K562 (cell line): ENCODE measurements at regions not wholly inside any gene's neighbourhood (a gene's known extent, or its start where the extent isn't known, plus 50 kb on each side); places are given as distances from the start of the nearest gene placed in this dataset.

Experiments
- ATAC-seq: fragments of 200-7000 bp; cut with Tn5 transposase; 3 replicates; pipeline ENCODE4 v1.9.1; 2020; ENCODE audit warnings: moderate library complexity
- BruUV-seq: library from RNA; stranded (reverse); fragments of 400-500 nt; replicated peaks from 2 replicates; lab custom pipeline; 2021; lab: Mats Ljungman, UMichigan
- CTCF ChIA-PET: fragments of 300-600 bp; formaldehyde crosslinking; extraction: SDS; loops from one replicate; lab custom pipeline; 2021; ENCODE audit warnings: low intra/inter-chr PET ratio; lab: Yijun Ruan, JAX
- POLR2A ChIA-PET: fragments of 300-600, 350-650 bp; sonication (Branson Sonifier 250); formaldehyde crosslinking; extraction: SDS; loops from one replicate; lab custom pipeline; 2021; ENCODE audit warnings: antibody characterized with exemption, inconsistent platforms; lab: Yijun Ruan, JAX
- DNase-seq, 4 experiments: peaks; one replicate each; pipeline versions ENCODE4 v3.0.0 to v3.0.0-alpha.2; 2011 to 2018; ENCODE audit warnings: low spot score in 3 of 4, mixed read lengths in 3 of 4; ENCODE audit errors: extremely low read depth in 1 of 4
- FAIRE-seq: peaks from 2 replicates; lab custom pipeline; 2011; peaks lifted over from hg19 to GRCh38; lab: Jason Lieb, UNC
- H2AFZ ChIP-seq: 2 replicates; pipeline ENCODE4 v1.6.0; 2011; ENCODE audit warnings: low read depth, low read length, control low read depth, inconsistent platforms
- H3K27ac ChIP-seq: fragments of 200-600 bp; 3 replicates; pipeline ENCODE4 v1.8.0; 2011; ENCODE audit warnings: low read depth, mild to moderate bottlenecking, control low read depth, inconsistent platforms, low read length, moderate library complexity, mixed read lengths; ENCODE audit errors: extremely low read depth
- H3K27me3 ChIP-seq, 2 experiments: fragments of 300-600 bp in 1 of 2; 2 replicates in 1 of 2; 3 replicates in 1 of 2; pipeline versions ENCODE4 v1.6.0 to v1.8.0; 2011; ENCODE audit warnings: inconsistent platforms in 2 of 2, low read length in 2 of 2, mild to moderate bottlenecking in 1 of 2, mixed read lengths in 1 of 2, moderate library complexity in 1 of 2; ENCODE audit not compliant: control insufficient read depth in 2 of 2, insufficient read depth in 2 of 2
- H3K36me3 ChIP-seq: fragments of 300-600 bp; 3 replicates; pipeline ENCODE4 v1.8.0; 2011; ENCODE audit warnings: mild to moderate bottlenecking, low read length, inconsistent platforms; ENCODE audit not compliant: control insufficient read depth, insufficient read depth
- H3K4me1 ChIP-seq, 2 experiments: fragments of 200-600 bp in 1 of 2; replicated peaks in 1 of 2; 2 replicates in 1 of 2; 3 replicates in 1 of 2; pipeline versions ENCODE4 v1.5.1 to v1.8.0; 2011; ENCODE audit warnings: inconsistent platforms in 2 of 2, low read length in 2 of 2, mild to moderate bottlenecking in 1 of 2, mixed read lengths in 1 of 2, moderate library complexity in 1 of 2; ENCODE audit not compliant: control insufficient read depth in 2 of 2, insufficient read depth in 2 of 2
- H3K4me2 ChIP-seq: 2 replicates; pipeline ENCODE4 v1.6.1; 2011; ENCODE audit warnings: low read length, control low read depth, inconsistent platforms, mixed read lengths; ENCODE audit not compliant: insufficient read depth
- H3K4me3 ChIP-seq: fragments of 200-600 bp; sonication (generic), shearing (Covaris generic); 2 replicates; pipeline ENCODE4 v1.5.1; 2016; ENCODE audit warnings: control low read depth, inconsistent platforms
- H3K79me2 ChIP-seq: fragments of 200-600 bp; 3 replicates; pipeline ENCODE4 v1.8.0; 2011; ENCODE audit warnings: low read length, inconsistent platforms; ENCODE audit not compliant: control insufficient read depth, insufficient read depth
- H3K9ac ChIP-seq, 2 experiments: 2 replicates each; pipeline versions ENCODE4 v1.6.0 to v1.6.1; 2011; ENCODE audit warnings: low read depth in 2 of 2, low read length in 2 of 2, control low read depth in 1 of 2, inconsistent platforms in 1 of 2, mild to moderate bottlenecking in 1 of 2, mixed read lengths in 1 of 2; ENCODE audit not compliant: insufficient read depth in 1 of 2
- H3K9me1 ChIP-seq: one replicate; pipeline ENCODE4 v1.6.0; 2011; ENCODE audit warnings: inconsistent platforms, mild to moderate bottlenecking, low read length, moderate library complexity; ENCODE audit not compliant: control insufficient read depth, insufficient read depth
- H3K9me3 ChIP-seq: replicated peaks from 2 replicates; pipeline ENCODE4 v1.5.1; 2011; ENCODE audit warnings: low read depth, low read length, inconsistent platforms; ENCODE audit not compliant: control insufficient read depth, insufficient read depth
- H4K20me1 ChIP-seq: replicated peaks from 2 replicates; pipeline ENCODE4 v1.6.1; 2011; ENCODE audit warnings: low read length, inconsistent platforms, mixed read lengths; ENCODE audit not compliant: control insufficient read depth, insufficient read depth
- ARID4B ChIP-seq: sonication (generic); formaldehyde crosslinking; IDR thresholded peaks from 2 replicates; pipeline ENCODE4 v1.8.0; 2022; ENCODE audit warnings: mild to moderate bottlenecking, missing genetic modification reagents
- ATF1 ChIP-seq, 2 experiments: fragments of 450-650 bp in 1 of 2; IDR thresholded peaks; 2 replicates each; pipeline ENCODE4 v1.6.1; 2016; ENCODE audit warnings: missing compliant biosample characterization in 1 of 2, missing genetic modification characterization in 1 of 2
- PCBP1 ChIP-seq: fragments of 200-400 bp; formaldehyde crosslinking; IDR thresholded peaks from 2 replicates; pipeline ENCODE4 v1.6.1; 2018; ENCODE audit warnings: mild to moderate bottlenecking, low read depth, low read length; ENCODE audit not compliant: poor library complexity, severe bottlenecking
- SREBF1 ChIP-seq: fragments of 150-350 bp; IDR thresholded peaks from 2 replicates; pipeline ENCODE4 v1.6.1; 2014; ENCODE audit warnings: antibody characterized with exemption, low read depth, low read length, borderline replicate concordance
- THRAP3 ChIP-seq: fragments of 450-650 bp; IDR thresholded peaks from 2 replicates; pipeline ENCODE4 v1.6.1; 2016; ENCODE audit warnings: mild to moderate bottlenecking, inconsistent platforms, borderline replicate concordance
- TRIM24 ChIP-seq, 2 experiments: fragments of 450-650 bp; IDR thresholded peaks; 2 replicates each; pipeline ENCODE4 v1.6.1; 2016
- ZKSCAN8 ChIP-seq: fragments of 200-800 bp; sonication (Bioruptor generic); IDR thresholded peaks from 2 replicates; pipeline ENCODE4 v1.6.1; 2016; ENCODE audit warnings: missing genetic modification characterization, missing compliant biosample characterization
- ZNF263 ChIP-seq: sonication (generic); formaldehyde crosslinking; IDR thresholded peaks from 2 replicates; pipeline ENCODE4 v1.8.0; 2022; ENCODE audit warnings: mild to moderate bottlenecking, missing genetic modification reagents, borderline replicate concordance
- ZNF274 ChIP-seq: IDR thresholded peaks from 2 replicates; pipeline ENCODE4 v1.6.1; 2011; ENCODE audit warnings: low read depth, mild to moderate bottlenecking, low read length, moderate library complexity, borderline replicate concordance
- in situ Hi-C: fragments of 300-500 bp; cut with MboI; formaldehyde crosslinking; loops from 4 replicates; pipeline ENCODE4 v1.15.0; 2018; ENCODE audit warnings: inconsistent platforms, mixed read lengths
- intact Hi-C: fragments of 100-400 bp; cut with micrococcal nuclease; formaldehyde crosslinking; loops from 2 replicates; pipeline ENCODE4 v1.14.2; 2022
- TF ChIP-seq, protein P1 (sequence below): fragments of 450-650 bp; IDR thresholded peaks from one replicate; pipeline ENCODE4 v1.6.1; 2018; ENCODE audit warnings: mild to moderate bottlenecking, moderate library complexity; ENCODE audit not compliant: partially characterized antibody
- TF ChIP-seq, protein P2 (sequence below): fragments of 250-450 bp; sonication (Bioruptor Pico); IDR thresholded peaks from 2 replicates; pipeline ENCODE4 v1.9.0; 2021; ENCODE audit warnings: mild to moderate bottlenecking
- TF ChIP-seq, protein P3 (sequence below): IDR thresholded peaks from 2 replicates; pipeline ENCODE4 v1.6.1; 2011; ENCODE audit warnings: borderline replicate concordance, low read depth, mild to moderate bottlenecking, moderate library complexity, low read length; ENCODE audit not compliant: insufficient read depth, poor library complexity, severe bottlenecking

DNA sequence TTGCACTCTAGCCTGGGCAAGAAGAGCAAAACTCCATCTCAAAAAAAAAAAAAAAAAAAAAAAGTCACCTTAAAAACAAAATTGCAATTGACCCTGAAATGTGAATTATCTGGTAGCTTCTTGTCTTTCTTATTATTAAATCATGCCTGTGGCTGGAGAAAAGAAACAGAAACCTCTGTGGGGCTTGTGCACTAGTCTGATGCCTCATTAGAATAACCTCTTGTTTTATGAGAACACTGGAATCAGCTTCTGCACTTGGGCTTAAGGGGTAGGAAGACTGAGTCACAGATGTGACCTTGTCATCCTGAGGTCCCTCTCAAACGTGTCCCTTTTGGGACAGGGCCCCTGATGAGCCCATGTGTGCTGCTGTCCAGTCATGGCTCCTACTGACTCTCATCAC is 237.9 kb downstream of the DACT1 start (continued):
- TF ChIP-seq ZNF274 (no peak), TRIM24 (IDR thresholded peaks at IDR 0.05) (no peak)
- TF ChIP-seq, all 486 proteins: peak for 0

DNA sequence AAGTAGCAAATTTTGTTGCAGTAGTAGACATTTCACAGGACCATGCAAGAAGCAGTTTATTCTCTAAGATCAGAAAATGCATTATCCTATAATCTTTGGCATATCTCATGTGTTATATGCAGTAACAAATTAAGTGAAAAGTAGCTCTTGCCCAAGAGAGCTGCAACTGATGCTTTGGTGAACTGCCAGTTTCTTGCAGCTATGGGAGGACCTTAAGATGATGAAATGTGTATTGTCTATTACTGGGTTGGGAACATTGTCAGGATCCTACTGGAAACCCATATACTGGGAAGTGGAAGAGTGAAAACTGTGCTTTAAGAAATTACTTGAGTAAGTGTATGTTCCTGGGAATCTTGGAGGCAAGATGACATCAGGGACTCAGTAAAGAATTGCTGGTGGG is 238.8 kb downstream of the DACT1 start:
- in situ Hi-C loops: no loop called here
- ChIA-PET CTCF (no interaction called here), POLR2A (interaction anchor here (0.7 kb wide), 1 partner anchor 132 kb away, joined by 3 read pairs; no protein-coding TSS in a partner anchor)
- H3K4me1 ChIP-seq: no peaks in the 10 kb centered on the region
- no peak overlapping the region for H2AFZ ChIP-seq
- no TSS peak for BruUV-seq
- no peak for DNase-seq
- no peaks in the 10 kb centered on the region for H3K36me3 ChIP-seq
- no peak for ATAC-seq
- H3K79me2 ChIP-seq: no peaks in the 10 kb centered on the region
- intact Hi-C loops: no loop called here
- H3K9me1 ChIP-seq: no peaks in the 10 kb centered on the region
- no peak overlapping the region for H3K27ac ChIP-seq
- no peaks in the 10 kb centered on the region for H4K20me1 ChIP-seq
- no peaks in the 10 kb centered on the region for H3K9me3 ChIP-seq
- H3K4me3 ChIP-seq: no peak overlapping the region
- H3K27me3 ChIP-seq: no peaks in the 10 kb centered on the region
- no peak overlapping the region for H3K4me2 ChIP-seq
- no peak for FAIRE-seq
- no peak overlapping the region for H3K9ac ChIP-seq
- TF ChIP-seq ATF1 (CRISPR knock-in tag; IDR thresholded peaks at IDR 0.05) (no peak), ATF1 (tag; IDR thresholded peaks at IDR 0.05) (no peak), ARID4B (CRISPR knock-in tag) (no peak), SREBF1 (no peak), THRAP3 (no peak), ZKSCAN8 (CRISPR knock-in tag) (no peak), ZNF263 (CRISPR knock-in tag) (no peak), PCBP1 (no peak)
- TF ChIP-seq, protein P1, sequence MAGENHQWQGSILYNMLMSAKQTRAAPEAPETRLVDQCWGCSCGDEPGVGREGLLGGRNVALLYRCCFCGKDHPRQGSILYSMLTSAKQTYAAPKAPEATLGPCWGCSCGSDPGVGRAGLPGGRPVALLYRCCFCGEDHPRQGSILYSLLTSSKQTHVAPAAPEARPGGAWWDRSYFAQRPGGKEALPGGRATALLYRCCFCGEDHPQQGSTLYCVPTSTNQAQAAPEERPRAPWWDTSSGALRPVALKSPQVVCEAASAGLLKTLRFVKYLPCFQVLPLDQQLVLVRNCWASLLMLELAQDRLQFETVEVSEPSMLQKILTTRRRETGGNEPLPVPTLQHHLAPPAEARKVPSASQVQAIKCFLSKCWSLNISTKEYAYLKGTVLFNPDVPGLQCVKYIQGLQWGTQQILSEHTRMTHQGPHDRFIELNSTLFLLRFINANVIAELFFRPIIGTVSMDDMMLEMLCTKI: no peak
- TF ChIP-seq, protein P2, sequence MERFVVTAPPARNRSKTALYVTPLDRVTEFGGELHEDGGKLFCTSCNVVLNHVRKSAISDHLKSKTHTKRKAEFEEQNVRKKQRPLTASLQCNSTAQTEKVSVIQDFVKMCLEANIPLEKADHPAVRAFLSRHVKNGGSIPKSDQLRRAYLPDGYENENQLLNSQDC (CRISPR knock-in tag): no peak
- TF ChIP-seq, protein P3, sequence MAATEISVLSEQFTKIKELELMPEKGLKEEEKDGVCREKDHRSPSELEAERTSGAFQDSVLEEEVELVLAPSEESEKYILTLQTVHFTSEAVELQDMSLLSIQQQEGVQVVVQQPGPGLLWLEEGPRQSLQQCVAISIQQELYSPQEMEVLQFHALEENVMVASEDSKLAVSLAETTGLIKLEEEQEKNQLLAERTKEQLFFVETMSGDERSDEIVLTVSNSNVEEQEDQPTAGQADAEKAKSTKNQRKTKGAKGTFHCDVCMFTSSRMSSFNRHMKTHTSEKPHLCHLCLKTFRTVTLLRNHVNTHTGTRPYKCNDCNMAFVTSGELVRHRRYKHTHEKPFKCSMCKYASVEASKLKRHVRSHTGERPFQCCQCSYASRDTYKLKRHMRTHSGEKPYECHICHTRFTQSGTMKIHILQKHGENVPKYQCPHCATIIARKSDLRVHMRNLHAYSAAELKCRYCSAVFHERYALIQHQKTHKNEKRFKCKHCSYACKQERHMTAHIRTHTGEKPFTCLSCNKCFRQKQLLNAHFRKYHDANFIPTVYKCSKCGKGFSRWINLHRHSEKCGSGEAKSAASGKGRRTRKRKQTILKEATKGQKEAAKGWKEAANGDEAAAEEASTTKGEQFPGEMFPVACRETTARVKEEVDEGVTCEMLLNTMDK: no peak
